ENCODE measurements at regions not wholly inside any gene's neighbourhood (a gene's known extent, or its start where the extent isn't known, plus 50 kb on each side); places are given as distances from the start of the nearest gene placed in this dataset. TPM values are rescaled to one million over a fixed set of nuclear protein-coding genes. Genes with fewer than 3 reads are reported as not detected.

Small RNA genes lying in the stretch of these regions (small RNA-seq; reads per million reads assigned to genes)
- gene RNU6ATAC42P = not detected
